Skeletal muscle satellite cell (primary cell): ENCODE measurements at regions not wholly inside any gene's neighbourhood (a gene's known extent, or its start where the extent isn't known, plus 50 kb on each side); places are given as distances from the start of the nearest gene placed in this dataset.

ENCODE experiments used
- H3K27me3 ChIP-seq: 2 replicates; pipeline ENCODE4 v1.7.0; 2013; ENCODE audit warnings: low read length; ENCODE audit not compliant: control insufficient read depth, insufficient read depth
- H3K36me3 ChIP-seq: 2 replicates; pipeline ENCODE4 v1.7.0; 2013; ENCODE audit warnings: mild to moderate bottlenecking, control low read depth, low read length; ENCODE audit not compliant: insufficient read depth
- H3K4me1 ChIP-seq: 2 replicates; pipeline ENCODE4 v1.7.0; 2013; ENCODE audit warnings: low read length; ENCODE audit not compliant: control insufficient read depth, insufficient read depth
- H3K4me2 ChIP-seq: 2 replicates; pipeline ENCODE4 v1.7.0; 2013; ENCODE audit warnings: mild to moderate bottlenecking, low read length
- H3K4me3 ChIP-seq: 2 replicates; pipeline ENCODE4 v1.7.0; 2013; ENCODE audit warnings: low read length
- H3K9ac ChIP-seq: 2 replicates; pipeline ENCODE4 v1.7.0; 2013; ENCODE audit warnings: mild to moderate bottlenecking, low read depth, low read length, moderate library complexity
- H3K9me3 ChIP-seq: replicated peaks from 2 replicates; pipeline ENCODE4 v1.7.0; 2013; ENCODE audit warnings: mild to moderate bottlenecking, control low read depth, low read length

- no peak overlapping the region for H3K9ac ChIP-seq
- H3K36me3 ChIP-seq = no peaks in the 10 kb centered on the region
- H3K4me3 ChIP-seq = no peak overlapping the region
- no peaks in the 10 kb centered on the region for H3K4me1 ChIP-seq
- peaks cover 8% of the 10 kb centered on the region for H3K9me3 ChIP-seq
- no peak overlapping the region for H3K4me2 ChIP-seq
- H3K27me3 ChIP-seq = no peaks in the 10 kb centered on the region
Observed at GRCh38 chr11:134802598-134802997, 390.6 kb upstream of the B3GAT1 start.

- H3K4me3 ChIP-seq = no peak overlapping the region
- no peak overlapping the region for H3K9ac ChIP-seq
- no peaks in the 10 kb centered on the region for H3K4me1 ChIP-seq
- peaks cover 6% of the 10 kb centered on the region for H3K9me3 ChIP-seq
- H3K27me3 ChIP-seq = no peaks in the 10 kb centered on the region
- H3K36me3 ChIP-seq = no peaks in the 10 kb centered on the region
- no peak overlapping the region for H3K4me2 ChIP-seq
Observed at GRCh38 chr11:134802116-134802515, 390.1 kb upstream of the B3GAT1 start.

- H3K4me2 ChIP-seq = no peak overlapping the region
- H3K4me3 ChIP-seq = no peak overlapping the region
- no peaks in the 10 kb centered on the region for H3K36me3 ChIP-seq
- no peaks in the 10 kb centered on the region for H3K4me1 ChIP-seq
- no peaks in the 10 kb centered on the region for H3K27me3 ChIP-seq
- no peak overlapping the region for H3K9ac ChIP-seq
- peaks cover 6% of the 10 kb centered on the region for H3K9me3 ChIP-seq
Observed at GRCh38 chr11:134801570-134801969, 389.5 kb upstream of the B3GAT1 start.

GRCh38 chr11:134800826-134801225 is 388.8 kb upstream of the B3GAT1 start:
- H3K9ac ChIP-seq = no peak overlapping the region
- no peaks in the 10 kb centered on the region for H3K4me1 ChIP-seq
- H3K4me2 ChIP-seq = no peak overlapping the region
- no peaks in the 10 kb centered on the region for H3K9me3 ChIP-seq
- no peak overlapping the region for H3K4me3 ChIP-seq
- H3K27me3 ChIP-seq = no peaks in the 10 kb centered on the region
- no peaks in the 10 kb centered on the region for H3K36me3 ChIP-seq

GRCh38 chr11:134800130-134800529 is 388.1 kb upstream of the B3GAT1 start:
- Histone ChIP-seq H3K36me3 (no peaks in the 10 kb centered on the region), H3K4me1 (no peaks in the 10 kb centered on the region), H3K9me3 (peaks cover 2% of the 10 kb centered on the region), H3K4me2 (no peak overlapping the region), H3K27me3 (no peaks in the 10 kb centered on the region), H3K4me3 (no peak overlapping the region), H3K9ac (no peak overlapping the region)

DNA sequence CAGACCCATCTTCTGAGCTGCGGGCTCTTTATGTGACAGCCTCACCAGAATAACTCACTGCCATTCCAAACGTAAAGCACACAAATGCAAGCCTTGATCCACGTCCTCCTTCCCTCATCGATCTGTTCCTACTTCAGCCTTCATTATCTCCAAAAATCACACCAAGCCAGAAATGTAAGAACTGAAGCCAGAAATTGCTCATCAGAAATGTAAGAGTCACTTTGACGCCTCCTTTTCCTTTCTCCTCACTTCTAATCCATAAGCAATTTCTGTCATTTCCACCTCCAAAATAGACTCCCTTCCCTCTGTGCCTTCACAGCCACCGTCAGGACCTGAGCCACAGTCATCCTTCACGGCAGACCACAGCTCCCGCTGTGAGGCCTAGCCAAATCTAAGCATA is 387.3 kb upstream of the B3GAT1 start:
- no peaks in the 10 kb centered on the region for H3K36me3 ChIP-seq
- H3K4me3 ChIP-seq = no peak overlapping the region
- H3K4me1 ChIP-seq = no peaks in the 10 kb centered on the region
- H3K4me2 ChIP-seq = no peak overlapping the region
- no peaks in the 10 kb centered on the region for H3K27me3 ChIP-seq
- H3K9ac ChIP-seq = no peak overlapping the region
- peaks cover 7% of the 10 kb centered on the region for H3K9me3 ChIP-seq

DNA sequence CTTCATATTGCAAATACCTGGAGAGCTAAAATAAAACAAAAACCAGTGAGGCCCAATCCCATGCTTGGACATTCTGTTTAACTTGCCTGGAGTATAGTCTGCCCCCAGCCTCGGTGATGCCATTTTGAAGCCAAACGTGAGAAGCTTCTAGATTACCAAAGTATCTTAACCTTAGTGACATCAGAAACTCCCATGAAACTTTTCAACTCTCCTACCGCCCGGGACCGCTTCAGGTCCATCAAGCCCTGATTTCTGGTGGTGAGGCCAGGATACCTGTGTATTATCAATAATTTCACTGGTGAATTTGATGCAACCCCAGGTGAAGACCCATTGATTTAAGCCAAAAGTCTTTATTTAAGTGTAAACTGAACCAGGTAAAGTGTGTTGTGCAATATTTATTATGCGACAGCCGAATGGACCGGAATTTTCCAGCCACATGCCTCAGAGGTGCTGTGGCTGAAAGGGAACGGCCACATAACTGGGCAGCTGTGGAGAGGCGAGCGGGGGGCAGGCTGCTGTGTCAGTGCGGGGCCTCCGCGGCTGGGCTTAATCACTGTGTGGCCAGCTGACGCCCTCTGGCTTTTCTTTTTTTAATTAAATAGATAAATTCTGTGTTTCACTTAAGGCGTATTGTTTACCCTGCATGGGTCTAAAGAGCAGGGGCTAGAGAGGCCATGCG is 385.5 kb upstream of the B3GAT1 start:
- Histone ChIP-seq H3K36me3 (no peaks in the 10 kb centered on the region), H3K9me3 (peaks cover 13% of the 10 kb centered on the region), H3K4me2 (no peak overlapping the region), H3K9ac (no peak overlapping the region), H3K4me3 (no peak overlapping the region), H3K27me3 (no peaks in the 10 kb centered on the region), H3K4me1 (no peaks in the 10 kb centered on the region)

DNA sequence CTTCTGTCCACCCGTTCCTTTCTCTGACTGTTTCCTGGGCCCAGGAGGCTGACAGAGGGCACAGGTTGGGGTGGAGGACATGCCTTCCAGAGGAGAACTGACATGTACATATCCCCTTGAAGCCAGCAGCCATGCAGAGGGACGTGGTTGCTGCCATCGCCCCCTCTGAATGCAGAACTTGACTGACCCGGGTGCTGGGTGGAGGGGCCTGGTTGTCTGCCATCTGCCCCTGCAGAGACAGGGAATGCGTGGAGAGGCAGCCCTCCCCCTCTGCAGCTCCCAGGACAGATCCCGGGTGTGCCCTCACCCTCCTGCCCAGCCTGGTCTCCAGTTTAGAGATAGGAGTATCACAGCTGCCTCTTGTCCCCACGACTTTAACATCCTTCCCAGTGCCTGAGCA is 383.0 kb upstream of the B3GAT1 start:
- Histone ChIP-seq H3K36me3 (no peaks in the 10 kb centered on the region), H3K9ac (no peak overlapping the region), H3K27me3 (no peaks in the 10 kb centered on the region), H3K4me2 (no peak overlapping the region), H3K9me3 (peaks cover 14% of the 10 kb centered on the region), H3K4me3 (no peak overlapping the region), H3K4me1 (no peaks in the 10 kb centered on the region)

GRCh38 chr11:134794192-134794591 is 382.1 kb upstream of the B3GAT1 start:
- H3K4me2 ChIP-seq = no peak overlapping the region
- no peak overlapping the region for H3K4me3 ChIP-seq
- no peaks in the 10 kb centered on the region for H3K27me3 ChIP-seq
- H3K36me3 ChIP-seq = no peaks in the 10 kb centered on the region
- H3K9ac ChIP-seq = no peak overlapping the region
- peaks cover 14% of the 10 kb centered on the region for H3K9me3 ChIP-seq
- H3K4me1 ChIP-seq = no peaks in the 10 kb centered on the region

GRCh38 chr11:134792677-134793076 is 380.6 kb upstream of the B3GAT1 start:
- no peak overlapping the region for H3K4me2 ChIP-seq
- no peaks in the 10 kb centered on the region for H3K36me3 ChIP-seq
- H3K9ac ChIP-seq = no peak overlapping the region
- H3K27me3 ChIP-seq = no peaks in the 10 kb centered on the region
- no peaks in the 10 kb centered on the region for H3K4me1 ChIP-seq
- H3K9me3 ChIP-seq = peaks cover 14% of the 10 kb centered on the region
- no peak overlapping the region for H3K4me3 ChIP-seq

- Histone ChIP-seq H3K4me3 (no peak overlapping the region), H3K9me3 (peaks cover 14% of the 10 kb centered on the region), H3K4me2 (no peak overlapping the region)
Observed at GRCh38 chr11:134792044-134792443, 380.0 kb upstream of the B3GAT1 start.

DNA sequence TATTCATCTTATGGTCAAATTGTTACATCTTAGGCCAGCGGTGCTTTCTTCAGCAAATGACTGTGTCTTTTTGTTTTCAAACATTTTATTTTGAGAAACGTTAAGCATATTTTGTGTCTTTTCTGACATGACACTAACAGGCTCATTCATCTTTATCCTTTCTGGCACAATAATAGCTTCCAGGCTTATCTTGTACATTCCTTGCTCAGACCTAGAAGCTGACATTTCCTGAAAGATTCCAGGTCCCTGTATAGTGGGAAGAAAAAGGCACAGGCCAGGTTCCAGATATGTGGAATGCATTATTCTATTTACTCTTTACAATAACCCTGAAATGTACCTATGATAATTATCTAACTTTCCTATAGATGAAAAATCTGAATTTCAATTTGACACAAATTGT is 379.1 kb upstream of the B3GAT1 start:
- H3K27me3 ChIP-seq = no peaks in the 10 kb centered on the region
- no peak overlapping the region for H3K9ac ChIP-seq
- H3K4me1 ChIP-seq = no peaks in the 10 kb centered on the region
- no peaks in the 10 kb centered on the region for H3K36me3 ChIP-seq
- peaks cover 14% of the 10 kb centered on the region for H3K9me3 ChIP-seq
- H3K4me2 ChIP-seq = no peak overlapping the region
- H3K4me3 ChIP-seq = no peak overlapping the region

More at GRCh38 chr11:134792044-134792443, 380.0 kb upstream of the B3GAT1 start:
- Histone ChIP-seq H3K36me3 (no peaks in the 10 kb centered on the region), H3K9ac (no peak overlapping the region), H3K27me3 (no peaks in the 10 kb centered on the region), H3K4me1 (no peaks in the 10 kb centered on the region)
